Fibroblast of villous mesenchyme (primary cell): ENCODE measurements at regions not wholly inside any gene's neighbourhood (a gene's known extent, or its start where the extent isn't known, plus 50 kb on each side); places are given as distances from the start of the nearest gene placed in this dataset.
"Not testable (repeated sequence)": the region's sequence is repeated elsewhere in the genome, so short reads cannot be mapped to it uniquely, and the experiment has no call there.

Source experiments
- DNase-seq: peaks from one replicate; pipeline ENCODE4 v3.0.0-alpha.2; 2010; ENCODE audit warnings: low read depth
- H3K4me3 ChIP-seq: 2 replicates; pipeline ENCODE4 v1.5.1; 2011; ENCODE audit warnings: low read depth, mild to moderate bottlenecking, low read length
- TF ChIP-seq, protein P1 (sequence below): IDR thresholded peaks from 2 replicates; pipeline ENCODE4 v1.5.1; 2012; ENCODE audit warnings: low read depth, mild to moderate bottlenecking, low read length; ENCODE audit not compliant: insufficient read depth

- DNase-seq = peak; percentile 63
- H3K4me3 ChIP-seq = no peak overlapping the region
- TF ChIP-seq, protein P1, sequence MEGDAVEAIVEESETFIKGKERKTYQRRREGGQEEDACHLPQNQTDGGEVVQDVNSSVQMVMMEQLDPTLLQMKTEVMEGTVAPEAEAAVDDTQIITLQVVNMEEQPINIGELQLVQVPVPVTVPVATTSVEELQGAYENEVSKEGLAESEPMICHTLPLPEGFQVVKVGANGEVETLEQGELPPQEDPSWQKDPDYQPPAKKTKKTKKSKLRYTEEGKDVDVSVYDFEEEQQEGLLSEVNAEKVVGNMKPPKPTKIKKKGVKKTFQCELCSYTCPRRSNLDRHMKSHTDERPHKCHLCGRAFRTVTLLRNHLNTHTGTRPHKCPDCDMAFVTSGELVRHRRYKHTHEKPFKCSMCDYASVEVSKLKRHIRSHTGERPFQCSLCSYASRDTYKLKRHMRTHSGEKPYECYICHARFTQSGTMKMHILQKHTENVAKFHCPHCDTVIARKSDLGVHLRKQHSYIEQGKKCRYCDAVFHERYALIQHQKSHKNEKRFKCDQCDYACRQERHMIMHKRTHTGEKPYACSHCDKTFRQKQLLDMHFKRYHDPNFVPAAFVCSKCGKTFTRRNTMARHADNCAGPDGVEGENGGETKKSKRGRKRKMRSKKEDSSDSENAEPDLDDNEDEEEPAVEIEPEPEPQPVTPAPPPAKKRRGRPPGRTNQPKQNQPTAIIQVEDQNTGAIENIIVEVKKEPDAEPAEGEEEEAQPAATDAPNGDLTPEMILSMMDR = no peak
Measured at GRCh38 chr14:41549821-41550607, 56.7 kb upstream of the LRFN5 start.

- no peak for DNase-seq
- TF ChIP-seq, protein P1 = no peak
- H3K4me3 ChIP-seq = no peak overlapping the region
Measured at GRCh38 chr14:41549282-41549681, 57.4 kb upstream of the LRFN5 start.

DNA sequence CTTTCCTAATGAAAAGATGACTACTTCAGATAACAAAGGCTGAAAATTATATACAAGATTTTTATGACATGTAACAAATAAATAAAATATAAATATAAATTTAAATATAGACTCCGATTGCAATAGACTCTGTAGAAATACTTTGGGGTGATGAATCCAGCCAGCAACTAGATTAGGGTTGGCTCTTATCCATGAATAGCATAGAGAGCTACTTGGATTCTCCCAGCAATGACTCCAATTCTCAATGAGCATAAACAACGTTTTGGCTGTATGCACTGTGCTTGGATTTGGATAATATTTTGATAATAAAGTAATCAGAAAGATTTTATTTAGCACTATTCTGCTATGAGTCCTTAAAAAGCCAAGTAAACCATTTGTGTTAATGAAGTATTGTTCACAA lies 58.0 kb upstream of the LRFN5 start:
- TF ChIP-seq, protein P1 = no peak
- no peak overlapping the region for H3K4me3 ChIP-seq
- DNase-seq = no peak

DNA sequence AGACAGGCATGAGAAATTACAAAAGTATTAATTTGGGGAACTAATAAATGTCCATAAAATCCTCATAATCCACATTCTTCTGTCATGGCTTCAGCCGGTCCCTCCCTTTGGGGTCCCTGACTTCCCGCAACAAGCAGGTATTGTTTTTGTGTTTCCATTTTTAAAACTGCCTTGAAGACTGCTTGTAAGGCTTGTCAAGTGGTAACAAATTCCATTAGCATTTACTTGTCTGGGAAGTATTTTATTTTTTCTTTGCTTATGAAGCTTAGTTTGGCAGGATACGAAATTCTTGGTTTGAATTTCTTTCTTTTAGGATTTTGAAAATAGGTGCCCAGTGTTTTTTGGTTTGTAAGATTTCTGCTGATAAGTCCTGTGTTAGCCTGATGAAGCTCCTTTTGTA lies 65.3 kb upstream of the LRFN5 start:
- TF ChIP-seq, protein P1 = no peak
- no peak overlapping the region for H3K4me3 ChIP-seq
- DNase-seq = no peak

GRCh38 chr14:41532255-41532654 lies 74.4 kb upstream of the LRFN5 start:
- no peak overlapping the region for H3K4me3 ChIP-seq
- TF ChIP-seq, protein P1 = no peak
- no peak for DNase-seq

GRCh38 chr14:41521891-41522290 lies 84.8 kb upstream of the LRFN5 start:
- TF ChIP-seq, protein P1 = no peak
- no peak for DNase-seq
- no peak overlapping the region for H3K4me3 ChIP-seq

DNA sequence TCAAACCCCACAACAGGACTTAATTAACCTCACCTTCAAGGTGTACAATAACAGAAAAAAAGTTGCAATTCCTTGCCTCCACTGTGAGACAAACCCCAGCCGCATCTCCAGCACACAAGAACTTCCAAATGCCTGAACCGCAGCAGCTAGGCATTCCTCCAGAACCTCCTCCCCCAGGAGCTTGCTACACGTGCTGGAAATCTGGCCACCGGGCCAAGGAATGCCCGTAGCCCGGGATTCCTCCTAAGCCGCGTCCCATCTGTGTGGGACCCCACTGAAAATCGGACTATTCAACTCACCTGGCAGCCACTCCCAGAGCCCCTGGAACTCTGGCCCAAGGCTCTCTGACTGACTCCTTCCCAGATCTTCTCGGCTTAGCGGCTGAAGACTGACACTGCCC lies 88.6 kb upstream of the LRFN5 start:
- not testable (repeated sequence) for H3K4me3 ChIP-seq, DNase-seq
